ENCODE measurements at regions not wholly inside any gene's neighbourhood (a gene's known extent, or its start where the extent isn't known, plus 50 kb on each side); places are given as distances from the start of the nearest gene placed in this dataset.
A peak's percentile ranks its signal among the peaks of the same experiment; 100 is the strongest.

- Histone ChIP-seq H4K20me1 (replicated peaks; ENCODE audit: control insufficient read depth, insufficient read depth, low read length) (no peaks in the 10 kb centered on the region), H3K9me3 (replicated peaks; ENCODE audit: control insufficient read depth, insufficient read depth, low read depth, low read length) (no peaks in the 10 kb centered on the region; the same call in 1 of the 2 replicates), H2AFZ (ENCODE audit: low read depth, low read length) (peak overlapping the region; percentile 73), H3K9ac (ENCODE audit: insufficient read depth in 1 of 2, low read depth in 2 of 2, low read length in 2 of 2) (peak overlapping the region in 1 of 2 experiments; percentile 69; a peak in 2 of 4 replicates), H3K9me1 (ENCODE audit: control insufficient read depth, insufficient read depth, low read length) (no peaks in the 10 kb centered on the region), H3K36me3 (ENCODE audit: control insufficient read depth, insufficient read depth, low read length) (no peaks in the 10 kb centered on the region), H3K79me2 (ENCODE audit: control insufficient read depth, insufficient read depth, low read length) (no peaks in the 10 kb centered on the region), H3K4me3 (peak overlapping the region; percentile 5; the same call in 1 of the 2 replicates), H3K4me1 (replicated peaks in 1 of 2; ENCODE audit: control insufficient read depth in 2 of 2, insufficient read depth in 2 of 2, low read length in 2 of 2) (peaks cover 10 to 45% of the 10 kb centered on the region in 2 experiments), H3K27me3 (ENCODE audit: control insufficient read depth in 2 of 2, insufficient read depth in 2 of 2, low read length in 2 of 2) (no peaks in the 10 kb centered on the region), H3K4me2 (ENCODE audit: insufficient read depth, low read length) (peak overlapping the region; percentile 66), H3K27ac (ENCODE audit: extremely low read depth, low read depth, low read length) (peak overlapping the region; percentile 88)
- POLR2A ChIA-PET, result no interaction called here
- ATAC-seq, result peak; percentile 66
- WGBS (ENCODE audit: insufficient coverage, low coverage, missing lambda C conversion rate), result 39% methylated on average over 6 of the region's 6 CpGs
- peak; percentile 29 to 52 (median 34) for DNase-seq (ENCODE audit: extremely low read depth in 1 of 4, low spot score in 3 of 4)
- intact Hi-C loops (cut with micrococcal nuclease), result no loop called here
- no TSS peak for BruUV-seq (replicated peaks)
- in situ Hi-C loops (cut with MboI), result no loop called here
- TF ChIP-seq XRCC4 (IDR thresholded peaks at IDR 0.05; ENCODE audit: extremely low read depth, insufficient read depth, insufficient read length), result no peak
- TF ChIP-seq SMAD4 (CRISPR knock-in tag; conservative IDR thresholded peaks at IDR 0.05), result 0 out of 2 replicates have a peak, but pooled peaks have one; percentile 17
- no peak for TF ChIP-seq NFE2L1 (tag; IDR thresholded peaks at IDR 0.05; ENCODE audit: borderline replicate concordance, low read depth)
- TF ChIP-seq ZBTB7A (IDR thresholded peaks at IDR 0.05; ENCODE audit: borderline replicate concordance, control insufficient read depth, low read depth, low read length), result peak; percentile 71; the same call in 1 of the 2 replicates
- no peak for TF ChIP-seq GTF2E2 (tag; IDR thresholded peaks at IDR 0.05)
- no peak for TF ChIP-seq FOXJ2 (tag; IDR thresholded peaks at IDR 0.05)
- peak; percentile 17 to 51 (median 29); a peak in 3 of 6 replicates for TF ChIP-seq CTCF (IDR thresholded peaks at IDR 0.05 in 2 of 3, conservative IDR thresholded peaks at IDR 0.05 in 1 of 3; ENCODE audit: insufficient read depth in 2 of 3, low read depth in 1 of 3, low read length in 3 of 3)
- TF ChIP-seq, protein P1, sequence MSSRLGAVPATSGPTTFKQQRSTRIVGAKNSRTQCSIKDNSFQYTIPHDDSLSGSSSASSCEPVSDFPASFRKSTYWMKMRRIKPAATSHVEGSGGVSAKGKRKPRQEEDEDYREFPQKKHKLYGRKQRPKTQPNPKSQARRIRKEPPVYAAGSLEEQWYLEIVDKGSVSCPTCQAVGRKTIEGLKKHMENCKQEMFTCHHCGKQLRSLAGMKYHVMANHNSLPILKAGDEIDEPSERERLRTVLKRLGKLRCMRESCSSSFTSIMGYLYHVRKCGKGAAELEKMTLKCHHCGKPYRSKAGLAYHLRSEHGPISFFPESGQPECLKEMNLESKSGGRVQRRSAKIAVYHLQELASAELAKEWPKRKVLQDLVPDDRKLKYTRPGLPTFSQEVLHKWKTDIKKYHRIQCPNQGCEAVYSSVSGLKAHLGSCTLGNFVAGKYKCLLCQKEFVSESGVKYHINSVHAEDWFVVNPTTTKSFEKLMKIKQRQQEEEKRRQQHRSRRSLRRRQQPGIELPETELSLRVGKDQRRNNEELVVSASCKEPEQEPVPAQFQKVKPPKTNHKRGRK (tag; IDR thresholded peaks at IDR 0.05), result no peak
- no peak for TF ChIP-seq IRF2 (CRISPR knock-in tag; IDR thresholded peaks at IDR 0.05)
- 0 out of 2 replicates have a peak, but pooled peaks have one; percentile 24 for TF ChIP-seq CREM (IDR thresholded peaks at IDR 0.05; ENCODE audit: low read depth)
- TF ChIP-seq NR2C1 (IDR thresholded peaks at IDR 0.05), result no peak
- TF ChIP-seq NR2C1 (tag; IDR thresholded peaks at IDR 0.05), result no peak
- no peak for TF ChIP-seq ZBTB9 (CRISPR knock-in tag; IDR thresholded peaks at IDR 0.05)
- CTCF ChIA-PET (ENCODE audit: low intra/inter-chr PET ratio), result no interaction called here
- no peak for FAIRE-seq
These were observed 112.0 kb downstream of the PRLHR start for GRCh38 chr10:118483496-118483895.

All from K562 (cell line).